ENCODE measurements at regions not wholly inside any gene's neighbourhood (a gene's known extent, or its start where the extent isn't known, plus 50 kb on each side); places are given as distances from the start of the nearest gene placed in this dataset.

GRCh38 chr5:5626412-5626811, 203.9 kb downstream of the ICE1 start:
- H3K9ac ChIP-seq (ENCODE audit: low read depth, low read length) = no peak overlapping the region
- no peaks in the 10 kb centered on the region for H3K27me3 ChIP-seq (ENCODE audit: insufficient read depth, low read length)
- no peaks in the 10 kb centered on the region for H3K36me3 ChIP-seq (ENCODE audit: insufficient read depth, low read length)
- H3K4me3 ChIP-seq (ENCODE audit: low read length) = no peak overlapping the region
- no peaks in the 10 kb centered on the region for H3K4me1 ChIP-seq (ENCODE audit: insufficient read depth, low read length)
- no peak overlapping the region for H3K27ac ChIP-seq (ENCODE audit: low read depth, low read length)
- H3K9me3 ChIP-seq (ENCODE audit: insufficient read depth, low read depth, low read length) = peaks cover 34% of the 10 kb centered on the region
- no CpG with 5 or more reads among the region's 1 CpG for WGBS

GRCh38 chr5:5625491-5625890, 203.0 kb downstream of the ICE1 start:
- Histone ChIP-seq H3K27ac (ENCODE audit: low read depth, low read length) (no peak overlapping the region), H3K27me3 (ENCODE audit: insufficient read depth, low read length) (no peaks in the 10 kb centered on the region), H3K9me3 (ENCODE audit: insufficient read depth, low read depth, low read length) (peaks cover 34% of the 10 kb centered on the region), H3K4me1 (ENCODE audit: insufficient read depth, low read length) (no peaks in the 10 kb centered on the region), H3K9ac (ENCODE audit: low read depth, low read length) (no peak overlapping the region), H3K36me3 (ENCODE audit: insufficient read depth, low read length) (no peaks in the 10 kb centered on the region), H3K4me3 (ENCODE audit: low read length) (no peak overlapping the region)
- 74% methylated on average over 3 of the region's 3 CpGs for WGBS

- Histone ChIP-seq H3K36me3 (ENCODE audit: insufficient read depth, low read length) (no peaks in the 10 kb centered on the region), H3K9me3 (ENCODE audit: insufficient read depth, low read depth, low read length) (peaks cover 34% of the 10 kb centered on the region), H3K4me3 (ENCODE audit: low read length) (no peak overlapping the region), H3K4me1 (ENCODE audit: insufficient read depth, low read length) (no peaks in the 10 kb centered on the region), H3K27ac (ENCODE audit: low read depth, low read length) (no peak overlapping the region), H3K27me3 (ENCODE audit: insufficient read depth, low read length) (no peaks in the 10 kb centered on the region), H3K9ac (ENCODE audit: low read depth, low read length) (no peak overlapping the region)
- WGBS = 86% methylated on average over 2 of the region's 2 CpGs
These were observed 200.9 kb downstream of the ICE1 start for GRCh38 chr5:5623397-5623796.

- H3K27ac ChIP-seq (ENCODE audit: low read depth, low read length) = no peak overlapping the region
- H3K9ac ChIP-seq (ENCODE audit: low read depth, low read length) = no peak overlapping the region
- no peak overlapping the region for H3K4me3 ChIP-seq (ENCODE audit: low read length)
- peaks cover 34% of the 10 kb centered on the region for H3K9me3 ChIP-seq (ENCODE audit: insufficient read depth, low read depth, low read length)
- H3K4me1 ChIP-seq (ENCODE audit: insufficient read depth, low read length) = no peaks in the 10 kb centered on the region
- no peaks in the 10 kb centered on the region for H3K36me3 ChIP-seq (ENCODE audit: insufficient read depth, low read length)
- H3K27me3 ChIP-seq (ENCODE audit: insufficient read depth, low read length) = no peaks in the 10 kb centered on the region
These were observed 200.3 kb downstream of the ICE1 start for GRCh38 chr5:5622806-5623205.

- Histone ChIP-seq H3K4me3 (ENCODE audit: low read length) (no peak overlapping the region), H3K27ac (ENCODE audit: low read depth, low read length) (no peak overlapping the region), H3K9ac (ENCODE audit: low read depth, low read length) (no peak overlapping the region), H3K9me3 (ENCODE audit: insufficient read depth, low read depth, low read length) (peaks cover 29% of the 10 kb centered on the region), H3K27me3 (ENCODE audit: insufficient read depth, low read length) (no peaks in the 10 kb centered on the region), H3K4me1 (ENCODE audit: insufficient read depth, low read length) (no peaks in the 10 kb centered on the region), H3K36me3 (ENCODE audit: insufficient read depth, low read length) (no peaks in the 10 kb centered on the region)
- WGBS = 97% methylated on average over 3 of the region's 3 CpGs
These were observed 197.1 kb downstream of the ICE1 start for GRCh38 chr5:5619546-5619945.

GRCh38 chr5:5617024-5617423, 194.5 kb downstream of the ICE1 start:
- H3K27me3 ChIP-seq (ENCODE audit: insufficient read depth, low read length) = no peaks in the 10 kb centered on the region
- H3K27ac ChIP-seq (ENCODE audit: low read depth, low read length) = no peak overlapping the region

GRCh38 chr5:5616247-5616895, 193.9 kb downstream of the ICE1 start:
- Histone ChIP-seq H3K4me3 (ENCODE audit: low read length) (no peak overlapping the region), H3K4me1 (ENCODE audit: insufficient read depth, low read length) (no peaks in the 10 kb centered on the region), H3K9me3 (ENCODE audit: insufficient read depth, low read depth, low read length) (no peaks in the 10 kb centered on the region), H3K9ac (ENCODE audit: low read depth, low read length) (no peak overlapping the region), H3K36me3 (ENCODE audit: insufficient read depth, low read length) (no peaks in the 10 kb centered on the region), H3K27me3 (ENCODE audit: insufficient read depth, low read length) (no peaks in the 10 kb centered on the region), H3K27ac (ENCODE audit: low read depth, low read length) (no peak overlapping the region)
- WGBS = 84% methylated on average over 7 of the region's 7 CpGs

More at GRCh38 chr5:5617024-5617423, 194.5 kb downstream of the ICE1 start:
- no peak overlapping the region for H3K9ac ChIP-seq (ENCODE audit: low read depth, low read length)
- H3K9me3 ChIP-seq (ENCODE audit: insufficient read depth, low read depth, low read length) = peaks cover 4% of the 10 kb centered on the region; the same call in 1 of the 2 replicates
- H3K4me3 ChIP-seq (ENCODE audit: low read length) = no peak overlapping the region
- H3K36me3 ChIP-seq (ENCODE audit: insufficient read depth, low read length) = no peaks in the 10 kb centered on the region
- no peaks in the 10 kb centered on the region for H3K4me1 ChIP-seq (ENCODE audit: insufficient read depth, low read length)

- H3K27ac ChIP-seq (ENCODE audit: low read depth, low read length) = no peak overlapping the region
- H3K27me3 ChIP-seq (ENCODE audit: insufficient read depth, low read length) = no peaks in the 10 kb centered on the region
- no peaks in the 10 kb centered on the region for H3K9me3 ChIP-seq (ENCODE audit: insufficient read depth, low read depth, low read length)
- no peak overlapping the region for H3K4me3 ChIP-seq (ENCODE audit: low read length)
- H3K36me3 ChIP-seq (ENCODE audit: insufficient read depth, low read length) = no peaks in the 10 kb centered on the region
- no peaks in the 10 kb centered on the region for H3K4me1 ChIP-seq (ENCODE audit: insufficient read depth, low read length)
- WGBS = 80% methylated on average over 1 of the region's 1 CpG
- no peak overlapping the region for H3K9ac ChIP-seq (ENCODE audit: low read depth, low read length)
These were observed 193.1 kb downstream of the ICE1 start for GRCh38 chr5:5615569-5615968.

- H3K4me3 ChIP-seq (ENCODE audit: low read length) = no peak overlapping the region
- no peak overlapping the region for H3K27ac ChIP-seq (ENCODE audit: low read depth, low read length)
- 96% methylated on average over 6 of the region's 6 CpGs for WGBS
These were observed 190.9 kb downstream of the ICE1 start for GRCh38 chr5:5613261-5613990.

GRCh38 chr5:5612096-5612495, 189.6 kb downstream of the ICE1 start:
- no peak overlapping the region for H3K9ac ChIP-seq (ENCODE audit: low read depth, low read length)
- H3K27me3 ChIP-seq (ENCODE audit: insufficient read depth, low read length) = no peaks in the 10 kb centered on the region
- 88% methylated on average over 2 of the region's 2 CpGs for WGBS
- no peaks in the 10 kb centered on the region for H3K4me1 ChIP-seq (ENCODE audit: insufficient read depth, low read length)
- H3K4me3 ChIP-seq (ENCODE audit: low read length) = no peak overlapping the region
- no peaks in the 10 kb centered on the region for H3K36me3 ChIP-seq (ENCODE audit: insufficient read depth, low read length)
- no peak overlapping the region for H3K27ac ChIP-seq (ENCODE audit: low read depth, low read length)
- H3K9me3 ChIP-seq (ENCODE audit: insufficient read depth, low read depth, low read length) = no peaks in the 10 kb centered on the region

More at GRCh38 chr5:5613261-5613990, 190.9 kb downstream of the ICE1 start:
- H3K4me1 ChIP-seq (ENCODE audit: insufficient read depth, low read length) = no peaks in the 10 kb centered on the region
- H3K27me3 ChIP-seq (ENCODE audit: insufficient read depth, low read length) = no peaks in the 10 kb centered on the region
- no peaks in the 10 kb centered on the region for H3K9me3 ChIP-seq (ENCODE audit: insufficient read depth, low read depth, low read length)
- H3K36me3 ChIP-seq (ENCODE audit: insufficient read depth, low read length) = no peaks in the 10 kb centered on the region
- no peak overlapping the region for H3K9ac ChIP-seq (ENCODE audit: low read depth, low read length)

GRCh38 chr5:5609935-5610334, 187.5 kb downstream of the ICE1 start:
- Histone ChIP-seq H3K4me1 (ENCODE audit: insufficient read depth, low read length) (no peaks in the 10 kb centered on the region), H3K4me3 (ENCODE audit: low read length) (no peak overlapping the region), H3K36me3 (ENCODE audit: insufficient read depth, low read length) (no peaks in the 10 kb centered on the region), H3K27me3 (ENCODE audit: insufficient read depth, low read length) (no peaks in the 10 kb centered on the region), H3K27ac (ENCODE audit: low read depth, low read length) (no peak overlapping the region), H3K9ac (ENCODE audit: low read depth, low read length) (no peak overlapping the region), H3K9me3 (ENCODE audit: insufficient read depth, low read depth, low read length) (no peaks in the 10 kb centered on the region)
- 92% methylated on average over 7 of the region's 7 CpGs for WGBS

Measured in HUES64 (cell line).